HCT116 (cell line): ENCODE measurements at regions not wholly inside any gene's neighbourhood (a gene's known extent, or its start where the extent isn't known, plus 50 kb on each side); places are given as distances from the start of the nearest gene placed in this dataset.

Experiments used
- ATAC-seq: fragments of 200-7000 bp; cut with Tn5 transposase; 2 replicates; pipeline ENCODE4 v1.9.1; 2020; ENCODE audit warnings: mild to moderate bottlenecking, moderate library complexity
- BruUV-seq: library from RNA; stranded (reverse); fragments of 400-500 nt; replicated peaks from 2 replicates; lab custom pipeline; 2021; lab: Mats Ljungman, UMichigan
- CTCF ChIA-PET: fragments of 300-600 bp; sonication (Branson Sonifier 250); formaldehyde crosslinking; loops from one replicate; lab custom pipeline; 2021; ENCODE audit warnings: antibody characterized with exemption; lab: Charles Lee
- POLR2A ChIA-PET: fragments of 300-600, 350-600 bp; sonication (Branson Sonifier 250); formaldehyde crosslinking; loops from one replicate; lab custom pipeline; 2021; ENCODE audit warnings: antibody characterized with exemption; lab: Charles Lee
- RAD21 ChIA-PET, 2 experiments: fragments of 300-600 bp; sonication (Branson Sonifier 250); formaldehyde crosslinking; loops; one replicate each; lab custom pipeline; 2023; ENCODE audit warnings: low total read pairs in 2 of 2; ENCODE audit not compliant: uncharacterized antibody in 2 of 2, unreplicated experiment in 2 of 2, low non-redundant PET in 1 of 2; lab: Charles Lee
- DNase-seq: peaks from one replicate; pipeline ENCODE4 v3.0.0-alpha.2; 2010; ENCODE audit warnings: low read depth, low spot score
- H2AFZ ChIP-seq: fragments of 200-600 bp; shearing (Covaris generic), sonication (generic); 2 replicates; pipeline ENCODE4 v1.6.1; 2017; ENCODE audit warnings: low read depth, mixed run types, mixed read lengths, antibody characterized with exemption, low read length; ENCODE audit not compliant: poor library complexity, severe bottlenecking
- H3K27ac ChIP-seq: 2 replicates; pipeline ENCODE4 v1.5.1; 2012; ENCODE audit warnings: low read depth, low read length
- H3K27me3 ChIP-seq: fragments of 200-600 bp; sonication (generic); 2 replicates; pipeline ENCODE4 v1.6.1; 2016; ENCODE audit warnings: mixed run types, low read length, mixed read lengths; ENCODE audit not compliant: insufficient read depth
- H3K36me3 ChIP-seq, 2 experiments: fragments of 200-500 bp in 1 of 2; fragments of 200-600 bp in 1 of 2; sonication (Bioruptor generic) in 1 of 2; sonication (generic) in 1 of 2; 2 replicates each; pipeline versions ENCODE4 v1.5.1 to v1.6.1; 2014 to 2016; ENCODE audit warnings: low read length in 2 of 2, inconsistent platforms in 1 of 2, mixed read lengths in 1 of 2, mixed run types in 1 of 2; ENCODE audit not compliant: insufficient read depth in 2 of 2, control insufficient read depth in 1 of 2
- H3K4me1 ChIP-seq, 2 experiments: fragments of 200-600 bp in 1 of 2; sonication (generic) in 1 of 2; 2 replicates each; pipeline versions ENCODE4 v1.5.1 to v1.6.1; 2012 to 2017; ENCODE audit warnings: low read length in 2 of 2, inconsistent platforms in 1 of 2, mild to moderate bottlenecking in 1 of 2, mixed read lengths in 1 of 2, mixed run types in 1 of 2, moderate library complexity in 1 of 2; ENCODE audit not compliant: insufficient read depth in 2 of 2, control insufficient read depth in 1 of 2
- H3K4me2 ChIP-seq: fragments of 200-600 bp; sonication (generic); 2 replicates; pipeline ENCODE4 v1.6.1; 2017; ENCODE audit warnings: mixed run types, low read length, mixed read lengths
- H3K4me3 ChIP-seq, 2 experiments: fragments of 200-600 bp in 1 of 2; sonication (generic) in 1 of 2; replicated peaks in 1 of 2; 2 replicates each; pipeline ENCODE4 v1.5.1; 2011 to 2016; ENCODE audit warnings: low read length in 2 of 2, control low read depth in 1 of 2, low read depth in 1 of 2, mild to moderate bottlenecking in 1 of 2, mixed read lengths in 1 of 2, mixed run types in 1 of 2
- H3K79me2 ChIP-seq: fragments of 200-600 bp; sonication (generic); 2 replicates; pipeline ENCODE4 v1.6.1; 2017; ENCODE audit warnings: mild to moderate bottlenecking, mixed run types, low read length, moderate library complexity, mixed read lengths; ENCODE audit not compliant: insufficient read depth
- H3K9ac ChIP-seq: fragments of 200-600 bp; sonication (generic); 2 replicates; pipeline ENCODE4 v1.6.1; 2016; ENCODE audit warnings: low read length, mixed read lengths
- H3K9me2 ChIP-seq: fragments of 200-600 bp; sonication (generic), shearing (Covaris generic); 2 replicates; pipeline ENCODE4 v1.6.1; 2017; ENCODE audit warnings: mixed run types, mild to moderate bottlenecking, moderate library complexity; ENCODE audit not compliant: insufficient read depth
- H3K9me3 ChIP-seq, 2 experiments: fragments of 200-500 bp in 1 of 2; fragments of 200-600 bp in 1 of 2; sonication (Bioruptor generic) in 1 of 2; sonication (generic) in 1 of 2; 2 replicates each; pipeline ENCODE4 v1.6.1; 2014 to 2017; ENCODE audit warnings: low read length in 2 of 2, mixed read lengths in 2 of 2, inconsistent platforms in 1 of 2, low read depth in 1 of 2, mild to moderate bottlenecking in 1 of 2, mixed run types in 1 of 2, moderate library complexity in 1 of 2; ENCODE audit not compliant: control insufficient read depth in 1 of 2, insufficient read depth in 1 of 2
- H4K20me1 ChIP-seq: fragments of 200-600 bp; sonication (generic), shearing (Covaris generic); 2 replicates; pipeline ENCODE4 v1.6.1; 2017; ENCODE audit warnings: mixed run types, mild to moderate bottlenecking, moderate library complexity; ENCODE audit not compliant: insufficient read depth
- ATF3 ChIP-seq: IDR thresholded peaks from 2 replicates; pipeline ENCODE4 v1.6.1; 2012
- CBX3 ChIP-seq: IDR thresholded peaks from 2 replicates; pipeline ENCODE4 v1.6.1; 2012; ENCODE audit warnings: low read depth
- EGR1 ChIP-seq: IDR thresholded peaks from 2 replicates; pipeline ENCODE4 v1.6.1; 2012; ENCODE audit warnings: low read depth
- ELF1 ChIP-seq: IDR thresholded peaks from 2 replicates; pipeline ENCODE4 v1.6.1; 2012; ENCODE audit warnings: low read depth, borderline replicate concordance
- EZH2 ChIP-seq: fragments of 200-600 bp; sonication (generic); IDR thresholded peaks from 2 replicates; pipeline ENCODE4 v1.6.1; 2017; ENCODE audit warnings: antibody characterized with exemption, mixed run types
- EZH2phosphoT487 ChIP-seq: fragments of 200-600 bp; IDR thresholded peaks from 2 replicates; pipeline ENCODE4 v1.6.1; 2018; ENCODE audit warnings: antibody characterized with exemption, borderline replicate concordance
- JUND ChIP-seq: IDR thresholded peaks from 2 replicates; pipeline ENCODE4 v1.6.1; 2012
- MAX ChIP-seq: IDR thresholded peaks from 2 replicates; pipeline ENCODE4 v1.6.1; 2012
- POLR2AphosphoS5 ChIP-seq: IDR thresholded peaks from 2 replicates; pipeline ENCODE4 v1.6.1; 2011; ENCODE audit warnings: mild to moderate bottlenecking, low read depth, low read length, moderate library complexity
- REST ChIP-seq: IDR thresholded peaks from 2 replicates; pipeline ENCODE4 v1.6.1; 2012; ENCODE audit warnings: low read depth
- SIN3A ChIP-seq: IDR thresholded peaks from 2 replicates; pipeline ENCODE4 v1.6.1; 2012; ENCODE audit warnings: low read depth
- SP1 ChIP-seq: IDR thresholded peaks from 2 replicates; pipeline ENCODE4 v1.6.1; 2012; ENCODE audit warnings: low read depth
- TCF7L2 ChIP-seq: IDR thresholded peaks from 2 replicates; pipeline ENCODE4 v1.7.0; 2011; ENCODE audit warnings: borderline replicate concordance, inconsistent platforms; ENCODE audit not compliant: insufficient read depth, insufficient read length; ENCODE audit errors: extremely low read depth
- ZFX ChIP-seq: fragments of 450-650 bp; IDR thresholded peaks from 2 replicates; pipeline ENCODE4 v1.6.1; 2017
- intact Hi-C: fragments of 100-400 bp; cut with micrococcal nuclease; formaldehyde crosslinking; loops from 2 replicates; pipeline ENCODE4 v1.10.0; 2022
- TF ChIP-seq, protein P1 (sequence below), 3 experiments: fragments of 200-600 bp in 1 of 3; sonication (generic) in 1 of 3; IDR thresholded peaks in 2 of 3; conservative IDR thresholded peaks in 1 of 3; 2 replicates each; pipeline ENCODE4 v1.5.1; 2012 to 2017; ENCODE audit warnings: low read depth in 2 of 3, low read length in 2 of 3, antibody characterized with exemption in 1 of 3, borderline replicate concordance in 1 of 3, control low read depth in 1 of 3, mild to moderate bottlenecking in 1 of 3, mixed read lengths in 1 of 3, mixed run types in 1 of 3, moderate library complexity in 1 of 3; ENCODE audit not compliant: insufficient read depth in 1 of 3

DNA sequence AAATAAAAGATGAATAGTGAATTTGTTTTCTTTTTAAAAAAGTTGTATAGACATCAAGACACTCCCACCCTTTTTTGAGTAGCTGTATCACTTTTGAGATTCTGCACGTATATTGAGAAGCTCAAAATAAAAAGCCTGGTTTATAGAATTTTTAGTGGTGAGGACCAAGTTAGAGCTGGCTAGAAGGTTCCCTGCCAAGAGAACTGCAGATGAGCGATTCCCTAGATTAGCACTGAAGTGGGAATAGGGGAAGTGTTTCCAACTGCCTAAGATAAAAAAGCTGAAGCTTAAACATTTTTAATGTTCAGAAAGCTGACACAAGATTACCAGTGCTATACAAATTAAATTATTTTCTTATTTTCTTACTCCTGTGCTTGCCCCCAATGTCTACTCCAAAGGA lies 135.7 kb upstream of the TMEM229A start:
- BruUV-seq, result no TSS peak
- Histone ChIP-seq H3K4me2 (no peak overlapping the region), H3K4me3 (no peak overlapping the region), H3K9ac (no peak overlapping the region), H3K36me3 (no peaks in the 10 kb centered on the region), H2AFZ (no peak overlapping the region), H3K79me2 (no peaks in the 10 kb centered on the region), H3K27me3 (no peaks in the 10 kb centered on the region), H4K20me1 (no peaks in the 10 kb centered on the region), H3K9me3 (no peaks in the 10 kb centered on the region), H3K9me2 (no peaks in the 10 kb centered on the region), H3K4me1 (no peaks in the 10 kb centered on the region), H3K27ac (no peak overlapping the region)
- CTCF ChIA-PET, result interaction anchor here (0.8 kb wide), 1 partner anchor 14 kb away, joined by 3 read pairs; no protein-coding TSS in a partner anchor
- TF ChIP-seq EGR1 (no peak), ATF3 (no peak), EZH2phosphoT487 (no peak), REST (no peak), ELF1 (no peak), MAX (no peak), SP1 (no peak), ZFX (no peak), POLR2AphosphoS5 (no peak), TCF7L2 (no peak), EZH2 (no peak), CBX3 (no peak), JUND (no peak), SIN3A (no peak)
- TF ChIP-seq, protein P1, sequence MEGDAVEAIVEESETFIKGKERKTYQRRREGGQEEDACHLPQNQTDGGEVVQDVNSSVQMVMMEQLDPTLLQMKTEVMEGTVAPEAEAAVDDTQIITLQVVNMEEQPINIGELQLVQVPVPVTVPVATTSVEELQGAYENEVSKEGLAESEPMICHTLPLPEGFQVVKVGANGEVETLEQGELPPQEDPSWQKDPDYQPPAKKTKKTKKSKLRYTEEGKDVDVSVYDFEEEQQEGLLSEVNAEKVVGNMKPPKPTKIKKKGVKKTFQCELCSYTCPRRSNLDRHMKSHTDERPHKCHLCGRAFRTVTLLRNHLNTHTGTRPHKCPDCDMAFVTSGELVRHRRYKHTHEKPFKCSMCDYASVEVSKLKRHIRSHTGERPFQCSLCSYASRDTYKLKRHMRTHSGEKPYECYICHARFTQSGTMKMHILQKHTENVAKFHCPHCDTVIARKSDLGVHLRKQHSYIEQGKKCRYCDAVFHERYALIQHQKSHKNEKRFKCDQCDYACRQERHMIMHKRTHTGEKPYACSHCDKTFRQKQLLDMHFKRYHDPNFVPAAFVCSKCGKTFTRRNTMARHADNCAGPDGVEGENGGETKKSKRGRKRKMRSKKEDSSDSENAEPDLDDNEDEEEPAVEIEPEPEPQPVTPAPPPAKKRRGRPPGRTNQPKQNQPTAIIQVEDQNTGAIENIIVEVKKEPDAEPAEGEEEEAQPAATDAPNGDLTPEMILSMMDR (IDR thresholded peaks at IDR 0.05 in 2 of 3, conservative IDR thresholded peaks at IDR 0.05 in 1 of 3; ENCODE audit: borderline replicate concordance in 1 of 3, insufficient read depth in 1 of 3, low read depth in 2 of 3, low read length in 2 of 3), result no peak
- POLR2A ChIA-PET, result no interaction called here
- RAD21 ChIA-PET, result no interaction called here
- ATAC-seq, result no peak
- intact Hi-C loops, result no loop called here
- no peak for DNase-seq
